WTC11 (cell line): ENCODE measurements at regions not wholly inside any gene's neighbourhood (a gene's known extent, or its start where the extent isn't known, plus 50 kb on each side); places are given as distances from the start of the nearest gene placed in this dataset.

Source experiments
- ATAC-seq: fragments of 200-7000 bp; cut with Tn5 transposase; 2 replicates; pipeline ENCODE4 v1.10.0; 2021; ENCODE audit warnings: mild to moderate bottlenecking, moderate library complexity
- CTCF ChIA-PET: fragments of 300-600 bp; sonication (Branson Sonifier 250); formaldehyde crosslinking; loops from one replicate; lab custom pipeline; 2021; ENCODE audit warnings: antibody characterized with exemption; lab: Charles Lee
- POLR2A ChIA-PET: fragments of 350-600 bp; sonication (Branson Sonifier 250); formaldehyde crosslinking; loops from one replicate; lab custom pipeline; 2021; ENCODE audit warnings: antibody characterized with exemption; lab: Charles Lee
- DNase-seq: peaks from one replicate; pipeline ENCODE4 v3.0.0; 2021; ENCODE audit warnings: low spot score
- H3K27ac Mint-ChIP-seq: 2 replicates; pipeline ENCODE4 v1.8.0; 2021; ENCODE audit warnings: mixed read lengths
- H3K27me3 Mint-ChIP-seq: 2 replicates; pipeline ENCODE4 v1.8.0; 2021; ENCODE audit warnings: low read depth, mild to moderate bottlenecking, moderate library complexity, mixed read lengths
- H3K36me3 Mint-ChIP-seq: 2 replicates; pipeline ENCODE4 v1.8.0; 2021; ENCODE audit warnings: mixed read lengths
- H3K4me1 Mint-ChIP-seq: 2 replicates; pipeline ENCODE4 v1.8.0; 2022; ENCODE audit warnings: mixed read lengths
- H3K4me3 Mint-ChIP-seq: 2 replicates; pipeline ENCODE4 v1.8.0; 2021; ENCODE audit warnings: mild to moderate bottlenecking, moderate library complexity, mixed read lengths
- H3K9me3 Mint-ChIP-seq: 2 replicates; pipeline ENCODE4 v1.8.0; 2021; ENCODE audit warnings: mixed read lengths
- ATF3 ChIP-seq: sonication (generic); formaldehyde crosslinking; conservative IDR thresholded peaks from 2 replicates; pipeline ENCODE4 v1.8.1; 2022; ENCODE audit warnings: mild to moderate bottlenecking, missing genetic modification reagents
- CBFB ChIP-seq: sonication (generic); formaldehyde crosslinking; IDR thresholded peaks from 2 replicates; pipeline ENCODE4 v1.8.1; 2022; ENCODE audit warnings: mild to moderate bottlenecking, low read depth, missing genetic modification reagents
- CDX4 ChIP-seq: fragments of 250-450 bp; sonication (Bioruptor Pico); IDR thresholded peaks from 2 replicates; pipeline ENCODE4 v1.9.0; 2021; ENCODE audit warnings: moderate library complexity, mild to moderate bottlenecking, inconsistent platforms, borderline replicate concordance
- FOXK1 ChIP-seq: sonication (generic); formaldehyde crosslinking; IDR thresholded peaks from 2 replicates; pipeline ENCODE4 v1.8.0; 2022; ENCODE audit warnings: mild to moderate bottlenecking, moderate library complexity, missing genetic modification reagents
- IRF1 ChIP-seq: sonication (generic); formaldehyde crosslinking; IDR thresholded peaks from 2 replicates; pipeline ENCODE4 v1.8.0; 2023; ENCODE audit warnings: missing genetic modification reagents
- IRF2 ChIP-seq: sonication (generic); formaldehyde crosslinking; IDR thresholded peaks from 2 replicates; pipeline ENCODE4 v1.8.0; 2022; ENCODE audit warnings: low read depth, missing genetic modification reagents, borderline replicate concordance
- JUN ChIP-seq: sonication (generic); formaldehyde crosslinking; IDR thresholded peaks from 2 replicates; pipeline ENCODE4 v1.8.0; 2023; ENCODE audit warnings: mild to moderate bottlenecking, missing genetic modification reagents
- MAX ChIP-seq: sonication (generic); formaldehyde crosslinking; IDR thresholded peaks from 2 replicates; pipeline ENCODE4 v1.8.0; 2022; ENCODE audit warnings: mild to moderate bottlenecking, missing genetic modification reagents
- MYBL2 ChIP-seq: sonication (generic); formaldehyde crosslinking; IDR thresholded peaks from 2 replicates; pipeline ENCODE4 v1.8.1; 2023; ENCODE audit warnings: mild to moderate bottlenecking, moderate library complexity, missing genetic modification reagents
- NR2C2 ChIP-seq: sonication (generic); formaldehyde crosslinking; IDR thresholded peaks from 2 replicates; pipeline ENCODE4 v1.8.0; 2022; ENCODE audit warnings: mild to moderate bottlenecking, missing genetic modification reagents
- PRDM15 ChIP-seq: sonication (generic); formaldehyde crosslinking; IDR thresholded peaks from 2 replicates; pipeline ENCODE4 v1.8.0; 2022; ENCODE audit warnings: missing genetic modification reagents
- PREB ChIP-seq: sonication (generic); formaldehyde crosslinking; IDR thresholded peaks from 2 replicates; pipeline ENCODE4 v1.8.1; 2022; ENCODE audit warnings: mild to moderate bottlenecking, missing genetic modification reagents, moderate library complexity, borderline replicate concordance
- SOX15 ChIP-seq: fragments of 250-450 bp; sonication (Bioruptor Pico); IDR thresholded peaks from 2 replicates; pipeline ENCODE4 v1.9.0; 2021; ENCODE audit warnings: mild to moderate bottlenecking
- SP1 ChIP-seq: sonication (generic); formaldehyde crosslinking; conservative IDR thresholded peaks from 2 replicates; pipeline ENCODE4 v1.8.1; 2022; ENCODE audit warnings: missing genetic modification reagents
- STAT6 ChIP-seq: sonication (generic); formaldehyde crosslinking; conservative IDR thresholded peaks from 2 replicates; pipeline ENCODE4 v1.8.1; 2023; ENCODE audit warnings: mild to moderate bottlenecking, low read depth, missing genetic modification reagents, moderate library complexity
- TCF7 ChIP-seq: sonication (generic); formaldehyde crosslinking; IDR thresholded peaks from 2 replicates; pipeline ENCODE4 v1.8.0; 2022; ENCODE audit warnings: mild to moderate bottlenecking, low read depth, missing genetic modification reagents, moderate library complexity
- TEAD4 ChIP-seq: sonication (generic); formaldehyde crosslinking; IDR thresholded peaks from 2 replicates; pipeline ENCODE4 v1.8.0; 2022; ENCODE audit warnings: mild to moderate bottlenecking, missing genetic modification reagents
- ZBTB21 ChIP-seq: sonication (generic); formaldehyde crosslinking; IDR thresholded peaks from 2 replicates; pipeline ENCODE4 v1.8.1; 2023; ENCODE audit warnings: mild to moderate bottlenecking, missing genetic modification reagents, borderline replicate concordance
- ZNF232 ChIP-seq: sonication (generic); formaldehyde crosslinking; IDR thresholded peaks from 2 replicates; pipeline ENCODE4 v1.8.0; 2022; ENCODE audit warnings: mild to moderate bottlenecking, missing genetic modification reagents
- ZNF263 ChIP-seq: sonication (generic); formaldehyde crosslinking; IDR thresholded peaks from 2 replicates; pipeline ENCODE4 v1.8.1; 2022; ENCODE audit warnings: low read depth, mild to moderate bottlenecking, moderate library complexity, missing genetic modification reagents
- ZNF396 ChIP-seq: fragments of 250-450 bp; sonication (Bioruptor Pico); IDR thresholded peaks from 2 replicates; pipeline ENCODE4 v1.8.0; 2021; ENCODE audit warnings: mild to moderate bottlenecking, moderate library complexity, borderline replicate concordance
- ZNF423 ChIP-seq: fragments of 250-450 bp; sonication (Bioruptor Pico); IDR thresholded peaks from 2 replicates; pipeline ENCODE4 v2.1.2; 2022; ENCODE audit warnings: mild to moderate bottlenecking, moderate library complexity
- ZNF425 ChIP-seq: fragments of 250-450 bp; sonication (Bioruptor Pico); conservative IDR thresholded peaks from 2 replicates; pipeline ENCODE4 v1.9.0; 2021; ENCODE audit warnings: mild to moderate bottlenecking

GRCh38 chr5:9953691-9954090 is 296.0 kb downstream of the ATPSCKMT start (continued):
- TF ChIP-seq STAT6 (no peak), MAX (CRISPR knock-in tag) (no peak), CDX4 (no peak), PRDM15 (CRISPR knock-in tag) (no peak), CBFB (CRISPR knock-in tag) (no peak), IRF2 (no peak)

- ChIA-PET POLR2A (no interaction called here), CTCF (no interaction called here)
- ATAC-seq (no peak), DNase-seq (no peak)
- Mint-ChIP-seq H3K27me3 (no peaks in the 10 kb centered on the region), H3K27ac (no peak overlapping the region), H3K36me3 (no peaks in the 10 kb centered on the region), H3K9me3 (peaks cover 13% of the 10 kb centered on the region), H3K4me1 (peaks cover 20% of the 10 kb centered on the region), H3K4me3 (no peak overlapping the region)
- TF ChIP-seq MYBL2 (no peak), ZNF263 (CRISPR knock-in tag) (no peak), IRF1 (CRISPR knock-in tag) (no peak), PREB (CRISPR knock-in tag) (no peak)
Measured at GRCh38 chr5:9951865-9952516, 297.7 kb downstream of the ATPSCKMT start.

GRCh38 chr5:9947944-9948343 is 301.7 kb downstream of the ATPSCKMT start:
- CTCF ChIA-PET, result interaction anchor here (1.0 kb wide), 1 partner anchor 82 kb away, joined by 5 read pairs; no protein-coding TSS in a partner anchor
- no peaks in the 10 kb centered on the region for H3K36me3 Mint-ChIP-seq
- POLR2A ChIA-PET, result no interaction called here
- ATAC-seq, result no peak
- peaks cover 8% of the 10 kb centered on the region; the same call in 1 of the 2 replicates for H3K9me3 Mint-ChIP-seq
- no peaks in the 10 kb centered on the region for H3K27me3 Mint-ChIP-seq
- DNase-seq, result no peak
- H3K4me3 Mint-ChIP-seq, result no peak overlapping the region
- peaks cover 20% of the 10 kb centered on the region for H3K4me1 Mint-ChIP-seq
- H3K27ac Mint-ChIP-seq, result no peak overlapping the region
- TF ChIP-seq ATF3 (CRISPR knock-in tag) (no peak), TCF7 (CRISPR knock-in tag) (no peak), SP1 (CRISPR knock-in tag) (no peak), NR2C2 (no peak), ZNF423 (CRISPR knock-in tag) (no peak), SOX15 (no peak), CBFB (CRISPR knock-in tag) (no peak), ZNF232 (CRISPR knock-in tag) (no peak), ZBTB21 (CRISPR knock-in tag) (no peak), TEAD4 (CRISPR knock-in tag) (no peak), ZNF396 (CRISPR knock-in tag) (no peak), JUN (CRISPR knock-in tag) (no peak), ZNF425 (CRISPR knock-in tag) (no peak), FOXK1 (CRISPR knock-in tag) (no peak)
